A673 (cell line): ENCODE measurements at regions not wholly inside any gene's neighbourhood (a gene's known extent, or its start where the extent isn't known, plus 50 kb on each side); places are given as distances from the start of the nearest gene placed in this dataset.

Experiments used
- EZH2 ChIP-seq: fragments of 200-600 bp; sonication (generic); IDR thresholded peaks from 2 replicates; pipeline ENCODE4 v1.6.1; 2017; ENCODE audit warnings: borderline replicate concordance, low read depth, mild to moderate bottlenecking, mixed read lengths, antibody characterized with exemption, low read length; ENCODE audit not compliant: poor library complexity, severe bottlenecking
- TF ChIP-seq, protein P1 (sequence below): fragments of 300-800, 200-600 bp; sonication (generic); conservative IDR thresholded peaks from 2 replicates; pipeline ENCODE4 v1.5.1; 2017; ENCODE audit warnings: low read depth, mild to moderate bottlenecking, antibody characterized with exemption, low read length, moderate library complexity, mixed read lengths

DNA sequence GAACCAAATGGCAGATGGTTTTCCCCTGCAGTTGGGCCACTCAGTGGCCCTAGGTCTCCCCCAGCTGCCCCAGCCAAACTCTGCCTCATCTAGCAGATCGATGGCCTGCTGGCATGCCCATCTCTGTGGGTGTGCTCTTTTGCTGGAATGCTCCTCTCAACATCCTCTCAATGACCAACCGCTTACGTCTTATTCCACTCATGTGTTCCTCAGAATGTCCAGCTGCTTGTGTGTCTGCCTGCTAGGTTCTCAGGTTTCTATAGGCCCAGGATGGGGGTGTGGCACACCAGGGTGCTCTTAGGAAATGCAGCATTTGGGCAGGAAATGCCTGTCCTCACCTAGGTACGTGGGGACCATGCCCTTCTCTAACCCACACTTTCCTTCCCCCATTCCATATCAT, 509.9 kb upstream of the SYNCRIP start:
- no peak for TF ChIP-seq EZH2
- TF ChIP-seq, protein P1, sequence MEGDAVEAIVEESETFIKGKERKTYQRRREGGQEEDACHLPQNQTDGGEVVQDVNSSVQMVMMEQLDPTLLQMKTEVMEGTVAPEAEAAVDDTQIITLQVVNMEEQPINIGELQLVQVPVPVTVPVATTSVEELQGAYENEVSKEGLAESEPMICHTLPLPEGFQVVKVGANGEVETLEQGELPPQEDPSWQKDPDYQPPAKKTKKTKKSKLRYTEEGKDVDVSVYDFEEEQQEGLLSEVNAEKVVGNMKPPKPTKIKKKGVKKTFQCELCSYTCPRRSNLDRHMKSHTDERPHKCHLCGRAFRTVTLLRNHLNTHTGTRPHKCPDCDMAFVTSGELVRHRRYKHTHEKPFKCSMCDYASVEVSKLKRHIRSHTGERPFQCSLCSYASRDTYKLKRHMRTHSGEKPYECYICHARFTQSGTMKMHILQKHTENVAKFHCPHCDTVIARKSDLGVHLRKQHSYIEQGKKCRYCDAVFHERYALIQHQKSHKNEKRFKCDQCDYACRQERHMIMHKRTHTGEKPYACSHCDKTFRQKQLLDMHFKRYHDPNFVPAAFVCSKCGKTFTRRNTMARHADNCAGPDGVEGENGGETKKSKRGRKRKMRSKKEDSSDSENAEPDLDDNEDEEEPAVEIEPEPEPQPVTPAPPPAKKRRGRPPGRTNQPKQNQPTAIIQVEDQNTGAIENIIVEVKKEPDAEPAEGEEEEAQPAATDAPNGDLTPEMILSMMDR: no peak
